Parathyroid adenoma (tissue), 2 donors: ENCODE measurements at regions not wholly inside any gene's neighbourhood (a gene's known extent, or its start where the extent isn't known, plus 50 kb on each side); places are given as distances from the start of the nearest gene placed in this dataset.

Experiments
- H2AFZ ChIP-seq: fragments of 300-600 bp; sonication (generic); one replicate; pipeline ENCODE4 v1.7.0; 2017; ENCODE audit warnings: antibody characterized with exemption, mild to moderate bottlenecking
- H3K27ac ChIP-seq: fragments of 300-600 bp; sonication (generic); one replicate; pipeline ENCODE4 v1.7.0; 2017
- H3K27me3 ChIP-seq: fragments of 300-600 bp; sonication (generic); one replicate; pipeline ENCODE4 v1.7.0; 2017; ENCODE audit warnings: low read length; ENCODE audit not compliant: control insufficient read depth, insufficient read depth
- H3K36me3 ChIP-seq: fragments of 300-600 bp; sonication (generic); one replicate; pipeline ENCODE4 v1.7.0; 2017; ENCODE audit warnings: low read length; ENCODE audit not compliant: control insufficient read depth, insufficient read depth
- H3K4me1 ChIP-seq: fragments of 300-600 bp; sonication (generic); one replicate; pipeline ENCODE4 v1.7.0; 2017; ENCODE audit warnings: control low read depth
- H3K4me2 ChIP-seq: fragments of 300-600 bp; sonication (generic); one replicate; pipeline ENCODE4 v1.7.0; 2017; ENCODE audit warnings: low read length
- H3K4me3 ChIP-seq: fragments of 300-600 bp; sonication (generic); one replicate; pipeline ENCODE4 v1.7.0; 2017; ENCODE audit warnings: low read depth, low read length
- H3K79me2 ChIP-seq: fragments of 300-600 bp; sonication (generic); one replicate; pipeline ENCODE4 v1.7.0; 2017; ENCODE audit warnings: control low read depth
- H3K9ac ChIP-seq: fragments of 300-600 bp; sonication (generic); one replicate; pipeline ENCODE4 v1.7.0; 2017; ENCODE audit warnings: mild to moderate bottlenecking
- H3K9me3 ChIP-seq: fragments of 300-600 bp; sonication (generic); one replicate; pipeline ENCODE4 v1.7.0; 2017; ENCODE audit warnings: low read length; ENCODE audit not compliant: control insufficient read depth
- CTCF ChIP-seq: fragments of 300-600 bp; sonication (generic); IDR thresholded peaks from one replicate; pipeline ENCODE4 v1.7.0; 2017; ENCODE audit warnings: antibody characterized with exemption, mild to moderate bottlenecking
- donor health status: primary hyperparathyroidism.

GRCh38 chr2:59924346-59924745 is 629.1 kb downstream of the BCL11A start:
- Histone ChIP-seq H3K4me2 (no peak overlapping the region), H3K9ac (no peak overlapping the region), H3K4me3 (no peak overlapping the region), H3K79me2 (no peaks in the 10 kb centered on the region), H3K4me1 (no peaks in the 10 kb centered on the region), H2AFZ (no peak overlapping the region), H3K9me3 (no peaks in the 10 kb centered on the region), H3K27me3 (no peaks in the 10 kb centered on the region), H3K36me3 (no peaks in the 10 kb centered on the region), H3K27ac (no peak overlapping the region)
- TF ChIP-seq CTCF, result no peak

- Histone ChIP-seq H3K9me3 (no peaks in the 10 kb centered on the region), H2AFZ (no peak overlapping the region), H3K4me1 (no peaks in the 10 kb centered on the region), H3K4me2 (no peak overlapping the region), H3K79me2 (no peaks in the 10 kb centered on the region), H3K4me3 (no peak overlapping the region), H3K27me3 (no peaks in the 10 kb centered on the region), H3K27ac (no peak overlapping the region), H3K9ac (no peak overlapping the region), H3K36me3 (no peaks in the 10 kb centered on the region)
- TF ChIP-seq CTCF, result no peak
These were observed 631.0 kb downstream of the BCL11A start for GRCh38 chr2:59922450-59922849.

- no peaks in the 10 kb centered on the region for H3K4me1 ChIP-seq
- no peaks in the 10 kb centered on the region for H3K79me2 ChIP-seq
- no peak overlapping the region for H3K9ac ChIP-seq
- H3K27ac ChIP-seq, result no peak overlapping the region
- H2AFZ ChIP-seq, result no peak overlapping the region
- H3K36me3 ChIP-seq, result no peaks in the 10 kb centered on the region
- no peak overlapping the region for H3K4me3 ChIP-seq
- no peaks in the 10 kb centered on the region for H3K9me3 ChIP-seq
- H3K27me3 ChIP-seq, result no peaks in the 10 kb centered on the region
- TF ChIP-seq CTCF, result no peak
- H3K4me2 ChIP-seq, result no peak overlapping the region
These were observed 631.7 kb downstream of the BCL11A start for GRCh38 chr2:59921743-59922142.

- Histone ChIP-seq H3K4me1 (no peaks in the 10 kb centered on the region), H3K27ac (no peak overlapping the region), H3K79me2 (no peaks in the 10 kb centered on the region), H3K9ac (no peak overlapping the region), H3K4me2 (no peak overlapping the region), H3K36me3 (no peaks in the 10 kb centered on the region), H3K4me3 (no peak overlapping the region), H3K27me3 (no peaks in the 10 kb centered on the region), H3K9me3 (no peaks in the 10 kb centered on the region), H2AFZ (no peak overlapping the region)
- TF ChIP-seq CTCF, result no peak
These were observed 632.5 kb downstream of the BCL11A start for GRCh38 chr2:59920961-59921360.

GRCh38 chr2:59920307-59920706 is 633.1 kb downstream of the BCL11A start:
- H3K79me2 ChIP-seq, result no peaks in the 10 kb centered on the region
- no peak overlapping the region for H3K9ac ChIP-seq
- no peak overlapping the region for H3K4me3 ChIP-seq
- no peak for TF ChIP-seq CTCF
- H3K9me3 ChIP-seq, result no peaks in the 10 kb centered on the region
- H2AFZ ChIP-seq, result no peak overlapping the region
- H3K36me3 ChIP-seq, result no peaks in the 10 kb centered on the region
- no peak overlapping the region for H3K4me2 ChIP-seq
- no peaks in the 10 kb centered on the region for H3K4me1 ChIP-seq
- no peak overlapping the region for H3K27ac ChIP-seq
- no peaks in the 10 kb centered on the region for H3K27me3 ChIP-seq
